ENCODE measurements at regions not wholly inside any gene's neighbourhood (a gene's known extent, or its start where the extent isn't known, plus 50 kb on each side); places are given as distances from the start of the nearest gene placed in this dataset.

DNA sequence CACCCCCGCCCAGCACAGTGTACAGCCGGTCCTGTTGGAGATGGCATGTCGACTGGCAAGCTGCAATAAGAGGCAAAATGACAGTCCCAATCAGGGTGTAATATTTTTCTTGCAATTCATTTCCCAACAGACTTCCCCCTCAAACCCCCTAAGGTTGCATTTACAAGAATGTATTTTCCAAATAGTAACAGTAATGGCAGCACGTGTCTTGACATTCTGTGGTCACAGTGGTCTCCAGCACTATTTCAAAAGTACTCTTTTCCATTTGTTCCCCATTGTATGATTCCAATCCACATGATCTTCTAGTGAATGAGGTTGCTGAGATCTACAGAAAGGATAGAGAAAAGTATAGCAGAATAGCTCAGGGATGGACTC lies 97.8 kb upstream of the CARMIL1 start:
- DNase-seq (ENCODE audit: low read depth, low spot score), result no peak
- no peaks in the 10 kb centered on the region for H3K27me3 ChIP-seq (ENCODE audit: control insufficient read depth, insufficient read depth, low read length)
- no peak overlapping the region for H3K27ac ChIP-seq (ENCODE audit: low read depth, low read length)
- no peaks in the 10 kb centered on the region for H3K9me3 ChIP-seq (ENCODE audit: control insufficient read depth, insufficient read depth, low read length)
- TF ChIP-seq CTCF (IDR thresholded peaks at IDR 0.05; ENCODE audit: low read depth, low read length), result no peak
- CTCF ChIA-PET, result interaction anchor here (1.7 to 2.1 kb wide), 2 partner anchors 8 to 42 kb away, joined by 4 to 6 read pairs; no protein-coding TSS in a partner anchor
- no peak overlapping the region for H3K4me3 ChIP-seq (ENCODE audit: low read depth, low read length)
- POLR2A ChIA-PET, result interaction anchor here (0.6 kb wide), 1 partner anchor 12 kb away, joined by 3 read pairs; no protein-coding TSS in a partner anchor

GRCh38 chr6:25181923-25182322 lies 97.3 kb upstream of the CARMIL1 start:
- no peak for DNase-seq (ENCODE audit: low read depth, low spot score)
- no peak overlapping the region for H3K27ac ChIP-seq (ENCODE audit: low read depth, low read length)
- CTCF ChIA-PET, result interaction anchor here (2.1 kb wide), 1 partner anchor 9 kb away, joined by 4 read pairs; no protein-coding TSS in a partner anchor
- no peak for TF ChIP-seq CTCF (IDR thresholded peaks at IDR 0.05; ENCODE audit: low read depth, low read length)
- H3K9me3 ChIP-seq (ENCODE audit: control insufficient read depth, insufficient read depth, low read length), result no peaks in the 10 kb centered on the region
- no peak overlapping the region for H3K4me3 ChIP-seq (ENCODE audit: low read depth, low read length)
- no peaks in the 10 kb centered on the region for H3K27me3 ChIP-seq (ENCODE audit: control insufficient read depth, insufficient read depth, low read length)
- POLR2A ChIA-PET, result interaction anchor here (0.6 kb wide), 1 partner anchor 12 kb away, joined by 3 read pairs; no protein-coding TSS in a partner anchor

GRCh38 chr6:25186919-25187318 lies 92.3 kb upstream of the CARMIL1 start:
- Histone ChIP-seq H3K9me3 (ENCODE audit: control insufficient read depth, insufficient read depth, low read length) (no peaks in the 10 kb centered on the region), H3K27me3 (ENCODE audit: control insufficient read depth, insufficient read depth, low read length) (no peaks in the 10 kb centered on the region), H3K4me3 (ENCODE audit: low read depth, low read length) (no peak overlapping the region), H3K27ac (ENCODE audit: low read depth, low read length) (no peak overlapping the region)
- TF ChIP-seq CTCF (IDR thresholded peaks at IDR 0.05; ENCODE audit: low read depth, low read length), result no peak
- ChIA-PET CTCF (no interaction called here), POLR2A (no interaction called here)
- DNase-seq (ENCODE audit: low read depth, low spot score), result no peak

GRCh38 chr6:25188232-25188631 lies 90.9 kb upstream of the CARMIL1 start:
- DNase-seq (ENCODE audit: low read depth, low spot score), result no peak
- Histone ChIP-seq H3K4me3 (ENCODE audit: low read depth, low read length) (no peak overlapping the region), H3K27me3 (ENCODE audit: control insufficient read depth, insufficient read depth, low read length) (no peaks in the 10 kb centered on the region), H3K27ac (ENCODE audit: low read depth, low read length) (no peak overlapping the region), H3K9me3 (ENCODE audit: control insufficient read depth, insufficient read depth, low read length) (no peaks in the 10 kb centered on the region)
- ChIA-PET POLR2A (no interaction called here), CTCF (no interaction called here)
- no peak for TF ChIP-seq CTCF (IDR thresholded peaks at IDR 0.05; ENCODE audit: low read depth, low read length)

DNA sequence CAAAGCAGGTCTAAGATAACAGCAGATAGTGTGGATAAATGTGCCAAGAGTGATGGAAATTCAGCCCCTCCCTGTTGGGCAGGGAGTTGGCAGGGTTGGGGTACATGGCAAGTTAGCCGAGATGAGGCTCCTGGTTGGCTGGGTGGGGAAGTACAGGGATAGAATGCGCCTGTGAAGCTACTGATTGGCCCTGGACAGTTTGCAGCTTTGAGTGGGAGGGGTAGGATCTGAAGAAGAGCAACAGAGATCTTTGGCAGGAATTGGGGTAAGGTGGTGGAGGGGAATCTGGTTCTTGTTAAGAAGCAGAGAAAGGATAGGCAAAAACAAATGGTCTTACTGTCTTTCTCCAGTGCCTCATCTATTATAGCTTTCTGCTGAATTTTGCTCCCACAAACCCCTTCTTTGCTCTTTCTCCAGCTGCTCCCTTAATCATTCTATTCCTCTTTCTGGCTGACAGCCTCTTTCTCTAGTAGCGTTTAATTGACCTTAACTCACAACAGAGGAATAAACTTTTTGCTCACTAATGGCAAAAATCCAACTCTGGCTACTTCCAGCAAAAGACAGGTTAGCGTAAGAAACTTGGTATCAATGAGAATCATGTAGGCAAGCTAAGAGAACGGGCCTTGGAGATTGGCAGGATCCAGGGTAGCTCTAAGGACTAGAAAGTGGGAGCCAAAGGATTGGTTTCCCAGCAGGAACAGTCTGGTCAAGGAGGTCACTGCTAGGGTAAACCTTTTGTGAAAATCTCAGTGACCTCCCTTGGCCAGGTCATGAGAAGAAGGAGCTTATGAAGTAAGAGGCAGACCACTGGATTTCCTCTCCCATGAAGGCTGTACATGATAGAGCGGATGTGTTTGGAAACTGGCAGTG lies 86.3 kb upstream of the CARMIL1 start:
- no peak for TF ChIP-seq CTCF (IDR thresholded peaks at IDR 0.05; ENCODE audit: low read depth, low read length)
- DNase-seq (ENCODE audit: low read depth, low spot score), result no peak
- POLR2A ChIA-PET, result interaction anchor here (0.6 to 2.2 kb wide), 6 partner anchors 9 to 779 kb away, joined by 3 to 47 read pairs (median 10); no protein-coding TSS in a partner anchor
- Histone ChIP-seq H3K27ac (ENCODE audit: low read depth, low read length) (peak overlapping the region; percentile 95), H3K4me3 (ENCODE audit: low read depth, low read length) (no peak overlapping the region), H3K9me3 (ENCODE audit: control insufficient read depth, insufficient read depth, low read length) (no peaks in the 10 kb centered on the region), H3K27me3 (ENCODE audit: control insufficient read depth, insufficient read depth, low read length) (no peaks in the 10 kb centered on the region)
- CTCF ChIA-PET, result interaction anchor here (0.5 to 2.3 kb wide), 5 partner anchors 31 to 324 kb away, joined by 3 to 10 read pairs (median 3); partner anchors contain the start of gene CARMIL1
